ENCODE measurements at regions not wholly inside any gene's neighbourhood (a gene's known extent, or its start where the extent isn't known, plus 50 kb on each side); places are given as distances from the start of the nearest gene placed in this dataset.

- FAIRE-seq: no peak
Measured at GRCh38 chr4:18404642-18405041, 383.1 kb upstream of the LCORL start.

- FAIRE-seq: no peak
Measured at GRCh38 chr4:18403327-18403726, 381.8 kb upstream of the LCORL start.

- FAIRE-seq: no peak
Measured at GRCh38 chr4:18401868-18402267, 380.3 kb upstream of the LCORL start.

- no peak for FAIRE-seq
Measured at GRCh38 chr4:18401425-18401824, 379.9 kb upstream of the LCORL start.

- FAIRE-seq: no peak
Measured at GRCh38 chr4:18398661-18399060, 377.1 kb upstream of the LCORL start.

DNA sequence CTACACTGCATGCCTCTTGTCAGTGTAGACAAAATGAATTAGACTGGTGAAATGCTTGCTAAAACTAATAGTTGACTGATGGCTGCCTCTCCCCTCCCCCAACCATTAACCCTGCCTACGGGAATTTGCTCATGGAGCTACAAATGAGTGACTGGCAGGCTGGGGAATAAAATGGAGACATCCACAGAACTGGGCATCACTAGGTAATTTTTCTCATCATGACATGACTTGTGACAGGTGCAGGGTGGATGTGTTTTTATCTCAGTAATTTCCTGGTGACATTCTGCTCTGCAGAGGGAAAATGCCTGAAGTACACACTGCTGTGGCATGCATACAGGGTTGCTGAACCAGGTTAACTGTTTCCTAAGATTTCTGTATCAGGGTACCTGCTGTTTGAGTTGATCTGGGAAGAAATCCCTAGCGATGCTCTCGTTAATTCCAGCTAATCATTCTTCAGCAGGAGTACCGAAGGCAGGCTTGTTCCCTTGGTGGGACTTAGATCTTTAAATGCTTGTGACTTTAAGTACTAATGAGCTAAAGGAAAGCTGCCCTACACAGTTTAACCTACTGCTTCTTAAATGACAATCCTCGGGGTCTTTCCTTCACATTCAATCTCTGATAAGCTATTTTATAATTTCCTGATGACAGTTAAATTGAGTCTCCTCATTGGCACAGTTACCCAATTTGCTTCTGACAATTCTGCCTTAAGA lies 376.3 kb upstream of the LCORL start:
- no peak for FAIRE-seq

GRCh38 chr4:18394656-18395055 lies 373.1 kb upstream of the LCORL start:
- FAIRE-seq: no peak

DNA sequence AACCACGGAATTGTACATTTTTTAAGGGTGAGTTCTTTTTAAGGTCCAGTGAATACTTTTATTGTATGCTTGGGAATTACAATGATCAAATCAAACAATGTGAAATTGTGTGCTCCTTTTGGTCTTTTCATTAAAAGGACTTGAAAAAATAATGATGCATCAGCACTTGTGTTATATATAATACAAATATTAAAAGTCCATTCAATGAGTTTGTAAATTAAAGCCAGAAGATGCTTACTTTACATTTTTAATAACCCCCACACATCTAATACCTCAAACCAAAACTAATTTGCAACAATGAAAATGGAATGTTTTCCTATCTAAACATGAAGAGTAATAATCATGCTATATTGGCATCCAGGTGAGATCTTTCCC lies 369.8 kb upstream of the LCORL start:
- FAIRE-seq: no peak

DNA sequence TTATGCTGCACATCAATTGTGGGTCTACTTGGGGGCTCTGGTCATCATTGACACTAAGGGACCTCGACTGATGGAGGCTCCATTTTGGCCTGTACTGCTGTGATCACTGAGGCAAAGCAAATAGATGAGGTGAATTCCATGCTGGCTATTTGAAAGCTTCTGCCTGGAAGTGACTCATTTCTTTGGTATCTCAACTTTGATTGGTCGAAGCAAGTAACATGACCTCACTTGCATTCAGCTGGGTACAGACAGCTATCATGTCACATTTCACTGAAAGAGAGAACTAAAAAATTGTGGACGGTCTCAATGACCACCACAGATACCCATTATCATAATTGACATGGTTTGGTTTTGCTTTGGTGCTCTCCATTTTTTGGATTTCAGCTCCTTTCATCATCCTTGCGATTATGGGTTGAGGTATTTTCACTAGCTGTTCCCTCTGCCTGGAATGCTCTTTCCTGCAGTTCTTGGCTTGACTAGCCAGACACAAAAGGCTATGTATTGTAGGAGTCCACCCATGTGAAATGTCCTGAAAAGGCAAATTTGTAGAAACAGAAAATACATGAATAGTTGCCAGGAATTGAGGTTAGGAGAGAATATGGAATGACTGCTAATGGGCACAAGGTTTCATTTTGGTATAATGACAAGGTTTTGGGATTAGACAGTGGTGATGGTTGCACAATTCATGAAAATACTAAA lies 369.2 kb upstream of the LCORL start:
- no peak for FAIRE-seq

DNA sequence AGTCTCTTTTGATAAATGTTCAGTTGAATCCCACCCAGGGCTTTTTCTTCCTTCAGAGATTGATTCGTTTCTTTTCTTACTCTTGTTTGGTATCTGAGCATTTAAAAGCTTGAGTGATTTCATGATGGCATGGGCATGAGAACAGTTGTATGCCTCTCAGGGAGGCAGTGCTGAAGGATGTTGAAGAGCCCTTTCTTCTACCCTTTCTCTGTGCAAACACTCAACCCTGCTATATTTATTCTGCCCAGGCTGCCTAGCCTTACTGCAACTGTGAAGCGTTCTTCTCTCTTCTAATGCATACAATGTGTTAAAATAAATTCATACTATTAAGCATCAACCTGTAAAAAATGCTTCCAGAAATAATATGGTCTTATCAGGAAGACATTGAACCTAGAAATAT lies 367.6 kb upstream of the LCORL start:
- no peak for FAIRE-seq

DNA sequence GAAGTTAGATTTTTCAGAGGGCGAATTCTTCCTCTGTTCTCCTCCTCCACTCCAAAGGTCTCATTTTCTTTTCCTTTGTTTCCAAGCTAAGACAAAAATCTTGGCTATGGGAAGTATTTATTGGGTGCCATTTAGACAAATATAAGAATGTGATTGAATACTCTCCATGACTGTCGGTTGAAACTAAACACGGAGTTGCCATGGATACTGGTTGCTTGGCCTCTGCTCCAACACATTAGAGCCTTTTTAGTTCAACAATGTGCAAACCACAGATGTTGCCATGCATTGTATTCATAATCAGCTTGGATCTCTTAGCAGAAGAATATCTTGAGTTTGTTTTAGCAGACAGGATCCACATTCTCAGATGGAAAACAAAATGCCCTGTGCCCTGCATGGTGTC lies 366.5 kb upstream of the LCORL start:
- no peak for FAIRE-seq

GRCh38 chr4:18381186-18381585 lies 359.6 kb upstream of the LCORL start:
- no peak for FAIRE-seq

DNA sequence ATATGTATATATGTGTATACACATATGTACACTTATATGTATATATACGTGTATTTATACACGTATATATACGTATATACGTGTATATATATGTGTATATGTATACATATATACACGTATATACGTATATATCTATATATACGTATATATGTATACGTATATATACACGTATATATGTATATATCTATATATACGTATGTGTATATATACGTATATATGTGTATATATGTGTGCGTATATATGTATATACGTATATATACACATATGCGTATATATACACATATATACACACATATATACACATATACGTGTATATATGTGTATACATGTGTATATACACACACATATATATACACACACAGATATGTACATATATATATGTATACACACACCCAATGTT lies 348.0 kb upstream of the LCORL start:
- FAIRE-seq: peak; percentile 77

- FAIRE-seq: no peak
Measured at GRCh38 chr4:18366892-18367291, 345.3 kb upstream of the LCORL start.

GRCh38 chr4:18366136-18366535 lies 344.6 kb upstream of the LCORL start:
- no peak for FAIRE-seq

DNA sequence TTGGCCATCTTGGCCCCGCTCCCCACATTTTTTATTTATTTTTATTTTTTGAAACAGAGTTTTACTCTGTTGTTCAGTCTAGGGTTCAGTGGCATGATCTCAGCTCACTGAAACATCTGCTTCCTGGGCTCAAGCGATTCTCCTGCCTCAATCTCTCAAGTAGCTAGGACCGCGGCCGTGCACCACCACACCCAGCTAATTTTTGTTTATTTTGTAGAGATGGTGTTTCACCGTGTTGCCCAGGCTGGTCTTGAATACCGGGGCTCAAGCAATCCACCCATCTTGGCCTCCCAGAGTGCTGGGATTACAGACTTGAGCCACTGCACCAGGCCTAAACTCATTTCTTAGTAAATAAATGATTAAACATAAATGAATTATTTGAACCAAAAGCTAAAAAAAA lies 322.0 kb upstream of the LCORL start:
- FAIRE-seq: no peak

- FAIRE-seq: no peak
Measured at GRCh38 chr4:18342847-18343246, 321.3 kb upstream of the LCORL start.

GRCh38 chr4:18321956-18322530 lies 300.5 kb upstream of the LCORL start:
- no peak for FAIRE-seq

- no peak for FAIRE-seq
Measured at GRCh38 chr4:18319431-18319830, 297.9 kb upstream of the LCORL start.

DNA sequence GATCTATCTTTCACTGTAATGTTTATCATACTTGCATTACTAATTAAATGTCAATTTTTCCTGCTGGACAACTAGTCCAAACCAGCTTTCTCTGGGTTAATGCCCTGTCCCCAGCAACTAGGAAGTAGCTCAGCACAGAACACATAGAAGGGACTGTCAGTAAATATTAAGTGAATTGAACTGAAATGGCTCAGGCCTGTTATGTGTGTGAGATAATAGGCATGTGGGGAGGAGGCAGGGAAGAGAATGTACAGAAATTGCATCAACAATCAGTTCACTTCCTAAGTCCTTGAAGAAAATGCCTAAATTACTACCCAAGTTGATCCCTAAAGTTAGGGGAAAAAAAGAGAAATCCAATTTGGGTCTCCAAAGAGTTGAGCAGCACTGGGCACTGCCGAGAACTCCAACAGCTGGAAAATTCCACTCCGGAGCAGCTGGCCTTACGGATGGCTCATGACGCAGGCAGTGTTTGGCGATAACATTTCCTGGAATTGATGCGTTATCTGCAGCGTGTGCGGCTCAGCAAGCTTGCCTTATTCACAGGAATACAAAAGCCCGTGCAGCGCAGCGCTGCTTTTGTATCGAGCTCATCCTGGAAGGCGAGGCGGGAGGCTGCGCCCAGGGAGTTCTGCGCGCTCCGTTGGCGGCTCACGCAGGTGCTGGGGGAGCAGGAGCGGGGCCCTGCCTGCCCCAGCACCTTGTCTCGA lies 297.3 kb upstream of the LCORL start:
- no peak for FAIRE-seq

- FAIRE-seq: no peak
Measured at GRCh38 chr4:18314731-18315130, 293.2 kb upstream of the LCORL start.

GRCh38 chr4:18297684-18298083 lies 276.1 kb upstream of the LCORL start:
- no peak for FAIRE-seq

- no peak for FAIRE-seq
Measured at GRCh38 chr4:18296411-18296810, 274.9 kb upstream of the LCORL start.

GRCh38 chr4:18294846-18295245 lies 273.3 kb upstream of the LCORL start:
- FAIRE-seq: no peak

Data from endometrium (tissue), 2 donors.